Liver (tissue), 3 donors: ENCODE measurements at regions not wholly inside any gene's neighbourhood (a gene's known extent, or its start where the extent isn't known, plus 50 kb on each side); places are given as distances from the start of the nearest gene placed in this dataset.

Experiments
- CTCF ChIP-seq: fragments of 150-350 bp; IDR thresholded peaks from 2 replicates; pipeline ENCODE4 v1.5.1; 2017; ENCODE audit warnings: improper control_type of control experiment, low read depth, low read length; ENCODE audit not compliant: missing input control
- EGR1 ChIP-seq, 2 donors: IDR thresholded peaks; 2 replicates each; pipeline ENCODE4 v1.6.1; 2016 to 2018; ENCODE audit warnings: antibody characterized with exemption in 2 of 2, low read depth in 2 of 2
- YY1 ChIP-seq: IDR thresholded peaks from 2 replicates; pipeline ENCODE4 v1.6.1; 2016; ENCODE audit warnings: antibody characterized with exemption, mild to moderate bottlenecking
- TF ChIP-seq, protein P1 (sequence below): IDR thresholded peaks from 2 replicates; pipeline ENCODE4 v1.6.1; 2016; ENCODE audit warnings: antibody characterized with exemption
- donor health status: healthy.
- donor health status: healthy.

DNA sequence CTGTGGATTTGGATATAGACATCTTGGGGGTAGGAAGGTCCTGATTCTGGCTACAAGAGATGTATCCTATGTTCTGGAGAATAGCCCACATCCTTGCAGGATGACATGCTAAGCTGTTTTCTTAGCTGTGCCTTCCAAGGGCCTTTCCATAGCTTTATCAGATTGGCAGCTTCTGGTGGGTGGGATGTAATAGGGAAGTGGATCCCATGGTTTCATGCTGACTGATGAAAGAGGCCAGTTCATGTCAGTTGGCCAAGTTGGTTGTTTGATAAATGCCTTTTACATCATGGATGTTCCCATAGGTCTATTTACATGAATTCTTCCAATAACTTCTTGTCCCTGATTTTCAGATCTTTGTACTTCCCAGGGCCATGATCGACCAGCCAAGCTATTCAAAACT lies 169.1 kb upstream of the RMST start:
- TF ChIP-seq CTCF (no peak), EGR1 (IDR thresholded peaks at IDR 0.05; ENCODE audit: low read depth in 2 of 2) (no peak), YY1 (no peak)
- TF ChIP-seq, protein P1, sequence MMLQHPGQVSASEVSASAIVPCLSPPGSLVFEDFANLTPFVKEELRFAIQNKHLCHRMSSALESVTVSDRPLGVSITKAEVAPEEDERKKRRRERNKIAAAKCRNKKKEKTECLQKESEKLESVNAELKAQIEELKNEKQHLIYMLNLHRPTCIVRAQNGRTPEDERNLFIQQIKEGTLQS = no peak
